ENCODE measurements at regions not wholly inside any gene's neighbourhood (a gene's known extent, or its start where the extent isn't known, plus 50 kb on each side); places are given as distances from the start of the nearest gene placed in this dataset.
"Not testable (repeated sequence)": the region's sequence is repeated elsewhere in the genome, so short reads cannot be mapped to it uniquely, and the experiment has no call there.

GRCh38 chr2:126979039-126980003 lies 80.6 kb downstream of the TEX51 start:
- DNase-seq (ENCODE audit: low read depth), result no peak
- no peak overlapping the region for H3K4me3 ChIP-seq (ENCODE audit: low read length)
- TF ChIP-seq CTCF (conservative IDR thresholded peaks at IDR 0.05; ENCODE audit: low read depth, low read length), result no peak

- no peak for TF ChIP-seq CTCF (conservative IDR thresholded peaks at IDR 0.05; ENCODE audit: low read depth, low read length)
- no peak overlapping the region for H3K4me3 ChIP-seq (ENCODE audit: low read length)
- DNase-seq (ENCODE audit: low read depth), result no peak
These were observed 82.8 kb downstream of the TEX51 start for GRCh38 chr2:126981476-126981875.

GRCh38 chr2:126982935-126983334 lies 84.2 kb downstream of the TEX51 start:
- no peak for TF ChIP-seq CTCF (conservative IDR thresholded peaks at IDR 0.05; ENCODE audit: low read depth, low read length)
- no peak overlapping the region for H3K4me3 ChIP-seq (ENCODE audit: low read length)
- DNase-seq (ENCODE audit: low read depth), result no peak

- no peak for DNase-seq (ENCODE audit: low read depth)
- no peak for TF ChIP-seq CTCF (conservative IDR thresholded peaks at IDR 0.05; ENCODE audit: low read depth, low read length)
- H3K4me3 ChIP-seq (ENCODE audit: low read length), result no peak overlapping the region
These were observed 88.0 kb downstream of the TEX51 start for GRCh38 chr2:126986631-126987187.

GRCh38 chr2:126988482-126988881 lies 89.8 kb downstream of the TEX51 start:
- no peak for TF ChIP-seq CTCF (conservative IDR thresholded peaks at IDR 0.05; ENCODE audit: low read depth, low read length)
- H3K4me3 ChIP-seq (ENCODE audit: low read length), result no peak overlapping the region
- DNase-seq (ENCODE audit: low read depth), result no peak

GRCh38 chr2:126989064-126989463 lies 90.4 kb downstream of the TEX51 start:
- DNase-seq (ENCODE audit: low read depth); H3K4me3 ChIP-seq (ENCODE audit: low read length): not testable (repeated sequence)

GRCh38 chr2:126990200-126990599 lies 91.5 kb downstream of the TEX51 start:
- no peak for DNase-seq (ENCODE audit: low read depth)
- H3K4me3 ChIP-seq (ENCODE audit: low read length), result no peak overlapping the region
- no peak for TF ChIP-seq CTCF (conservative IDR thresholded peaks at IDR 0.05; ENCODE audit: low read depth, low read length)
